Activated T-cell treated with anti-CD3 and anti-CD28 coated beads, Interleukin-2, amount 50 U/mL, for 72 hours (primary cell): ENCODE measurements at regions not wholly inside any gene's neighbourhood (a gene's known extent, or its start where the extent isn't known, plus 50 kb on each side); places are given as distances from the start of the nearest gene placed in this dataset.
A peak's percentile ranks its signal among the peaks of the same experiment; 100 is the strongest.

Source experiments
- ATAC-seq, 2 donors: fragments of 150-1000 bp; cut with Tn5 transposase; replicated peaks in 1 of 2; 2 replicates each; pipeline ENCODE4 v1.10.0; 2021; ENCODE audit warnings: moderate library complexity in 2 of 2, mild to moderate bottlenecking in 1 of 2
- DNase-seq, 2 donors: peaks; one replicate each; pipeline ENCODE4 v3.0.0; 2021 to 2022; ENCODE audit warnings: mixed read lengths in 1 of 2
- H3K27ac Mint-ChIP-seq: one replicate; pipeline ENCODE4 v1.8.0; 2022; ENCODE audit warnings: mild to moderate bottlenecking, moderate library complexity, mixed read lengths
- H3K27me3 Mint-ChIP-seq: one replicate; pipeline ENCODE4 v1.8.0; 2022; ENCODE audit warnings: low read depth, mixed read lengths
- H3K36me3 Mint-ChIP-seq, 2 donors: one replicate each; pipeline ENCODE4 v1.8.0; 2022; ENCODE audit warnings: mixed read lengths in 2 of 2, mild to moderate bottlenecking in 1 of 2; ENCODE audit not compliant: insufficient read depth in 2 of 2
- H3K4me1 Mint-ChIP-seq: one replicate; pipeline ENCODE4 v1.8.0; 2022; ENCODE audit warnings: low read depth, mixed read lengths
- H3K4me3 Mint-ChIP-seq, 2 donors: one replicate each; pipeline ENCODE4 v1.8.0; 2022; ENCODE audit warnings: mild to moderate bottlenecking in 2 of 2, mixed read lengths in 2 of 2, moderate library complexity in 2 of 2
- H3K9me3 Mint-ChIP-seq, 2 donors: one replicate each; pipeline ENCODE4 v1.8.0; 2022; ENCODE audit warnings: mixed read lengths in 2 of 2

GRCh38 chr11:8340296-8340695, 76.6 kb upstream of the LMO1 start:
- no peaks in the 10 kb centered on the region for H3K36me3 Mint-ChIP-seq
- peaks cover 13% of the 10 kb centered on the region for H3K27me3 Mint-ChIP-seq
- no peaks in the 10 kb centered on the region for H3K9me3 Mint-ChIP-seq

GRCh38 chr11:8339592-8340022, 75.9 kb upstream of the LMO1 start:
- ATAC-seq, result no peak
- no peak overlapping the region for H3K4me3 Mint-ChIP-seq
- H3K4me1 Mint-ChIP-seq, result peaks cover 12% of the 10 kb centered on the region
- H3K9me3 Mint-ChIP-seq, result no peaks in the 10 kb centered on the region
- H3K36me3 Mint-ChIP-seq, result no peaks in the 10 kb centered on the region
- H3K27ac Mint-ChIP-seq, result no peak overlapping the region
- H3K27me3 Mint-ChIP-seq, result peaks cover 8% of the 10 kb centered on the region
- no peak for DNase-seq

More at GRCh38 chr11:8340296-8340695, 76.6 kb upstream of the LMO1 start:
- Mint-ChIP-seq H3K4me3 (no peak overlapping the region), H3K4me1 (peaks cover 12% of the 10 kb centered on the region), H3K27ac (no peak overlapping the region)
- ATAC-seq, result no peak
- no peak for DNase-seq

- no peak overlapping the region for H3K4me3 Mint-ChIP-seq
- no peak overlapping the region for H3K27ac Mint-ChIP-seq
- H3K9me3 Mint-ChIP-seq, result no peaks in the 10 kb centered on the region
- ATAC-seq (peak in 1 of 2 donors; percentile 64), DNase-seq (peak; percentile 47 to 59)
- no peaks in the 10 kb centered on the region for H3K36me3 Mint-ChIP-seq
- H3K27me3 Mint-ChIP-seq, result peaks cover 8% of the 10 kb centered on the region
- peaks cover 8% of the 10 kb centered on the region for H3K4me1 Mint-ChIP-seq
Measured at GRCh38 chr11:8338138-8338537, 74.5 kb upstream of the LMO1 start.

- H3K36me3 Mint-ChIP-seq, result no peaks in the 10 kb centered on the region
- H3K9me3 Mint-ChIP-seq, result no peaks in the 10 kb centered on the region
- peaks cover 8% of the 10 kb centered on the region for H3K27me3 Mint-ChIP-seq
- no peak overlapping the region for H3K27ac Mint-ChIP-seq
- H3K4me1 Mint-ChIP-seq, result no peaks in the 10 kb centered on the region
- H3K4me3 Mint-ChIP-seq, result no peak overlapping the region
- no peak for DNase-seq
- ATAC-seq, result no peak
Measured at GRCh38 chr11:8337130-8337795, 73.6 kb upstream of the LMO1 start.

- DNase-seq (no peak), ATAC-seq (no peak)
- Mint-ChIP-seq H3K36me3 (no peaks in the 10 kb centered on the region), H3K4me3 (no peak overlapping the region), H3K9me3 (no peaks in the 10 kb centered on the region), H3K4me1 (no peaks in the 10 kb centered on the region), H3K27ac (no peak overlapping the region), H3K27me3 (peaks cover 3% of the 10 kb centered on the region)
Measured at GRCh38 chr11:8336356-8337129, 72.9 kb upstream of the LMO1 start.

GRCh38 chr11:8335683-8336082, 72.0 kb upstream of the LMO1 start:
- Mint-ChIP-seq H3K9me3 (no peaks in the 10 kb centered on the region), H3K36me3 (no peaks in the 10 kb centered on the region), H3K27me3 (peaks cover 6% of the 10 kb centered on the region), H3K4me3 (no peak overlapping the region), H3K4me1 (no peaks in the 10 kb centered on the region), H3K27ac (no peak overlapping the region)
- ATAC-seq, result no peak
- no peak for DNase-seq

GRCh38 chr11:8335186-8335585, 71.5 kb upstream of the LMO1 start:
- no peaks in the 10 kb centered on the region for H3K4me1 Mint-ChIP-seq
- ATAC-seq (no peak), DNase-seq (no peak)
- H3K9me3 Mint-ChIP-seq, result no peaks in the 10 kb centered on the region
- H3K27ac Mint-ChIP-seq, result no peak overlapping the region
- H3K36me3 Mint-ChIP-seq, result no peaks in the 10 kb centered on the region
- peaks cover 6% of the 10 kb centered on the region for H3K27me3 Mint-ChIP-seq
- H3K4me3 Mint-ChIP-seq, result no peak overlapping the region

GRCh38 chr11:8333811-8334401, 70.2 kb upstream of the LMO1 start:
- H3K27ac Mint-ChIP-seq, result no peak overlapping the region
- no peak for ATAC-seq

GRCh38 chr11:8333376-8333775, 69.7 kb upstream of the LMO1 start:
- DNase-seq (no peak), ATAC-seq (no peak)
- Mint-ChIP-seq H3K36me3 (no peaks in the 10 kb centered on the region), H3K27ac (no peak overlapping the region), H3K4me3 (no peak overlapping the region), H3K4me1 (peaks cover 6% of the 10 kb centered on the region), H3K9me3 (no peaks in the 10 kb centered on the region), H3K27me3 (peaks cover 6% of the 10 kb centered on the region)

More at GRCh38 chr11:8333811-8334401, 70.2 kb upstream of the LMO1 start:
- Mint-ChIP-seq H3K36me3 (no peaks in the 10 kb centered on the region), H3K27me3 (peaks cover 6% of the 10 kb centered on the region), H3K9me3 (no peaks in the 10 kb centered on the region), H3K4me3 (no peak overlapping the region), H3K4me1 (peaks cover 2% of the 10 kb centered on the region)
- DNase-seq, result no peak

GRCh38 chr11:8332891-8333290, 69.2 kb upstream of the LMO1 start:
- H3K4me3 Mint-ChIP-seq, result no peak overlapping the region
- H3K27ac Mint-ChIP-seq, result no peak overlapping the region
- peaks cover 6% of the 10 kb centered on the region for H3K4me1 Mint-ChIP-seq
- H3K36me3 Mint-ChIP-seq, result no peaks in the 10 kb centered on the region
- peaks cover 6% of the 10 kb centered on the region for H3K27me3 Mint-ChIP-seq
- no peak for ATAC-seq
- no peaks in the 10 kb centered on the region for H3K9me3 Mint-ChIP-seq
- DNase-seq, result no peak

- no peak for ATAC-seq
- Mint-ChIP-seq H3K36me3 (no peaks in the 10 kb centered on the region), H3K4me1 (peaks cover 6% of the 10 kb centered on the region), H3K9me3 (no peaks in the 10 kb centered on the region), H3K27me3 (peaks cover 6% of the 10 kb centered on the region), H3K4me3 (no peak overlapping the region), H3K27ac (no peak overlapping the region)
- no peak for DNase-seq
Measured at GRCh38 chr11:8332196-8332595, 68.5 kb upstream of the LMO1 start.

GRCh38 chr11:8331767-8332166, 68.1 kb upstream of the LMO1 start:
- H3K27ac Mint-ChIP-seq, result no peak overlapping the region
- ATAC-seq (no peak), DNase-seq (no peak)
- no peaks in the 10 kb centered on the region for H3K36me3 Mint-ChIP-seq
- H3K9me3 Mint-ChIP-seq, result no peaks in the 10 kb centered on the region
- peaks cover 6% of the 10 kb centered on the region for H3K4me1 Mint-ChIP-seq
- H3K27me3 Mint-ChIP-seq, result peaks cover 6% of the 10 kb centered on the region
- no peak overlapping the region for H3K4me3 Mint-ChIP-seq

GRCh38 chr11:8330896-8331295, 67.2 kb upstream of the LMO1 start:
- Mint-ChIP-seq H3K4me3 (no peak overlapping the region), H3K27ac (no peak overlapping the region), H3K9me3 (no peaks in the 10 kb centered on the region), H3K4me1 (peaks cover 6% of the 10 kb centered on the region), H3K27me3 (peaks cover 6% of the 10 kb centered on the region), H3K36me3 (no peaks in the 10 kb centered on the region)
- DNase-seq (no peak), ATAC-seq (no peak)
